HuH-7 (cell line): ENCODE measurements at regions not wholly inside any gene's neighbourhood (a gene's known extent, or its start where the extent isn't known, plus 50 kb on each side); places are given as distances from the start of the nearest gene placed in this dataset.

Source experiments
- DNase-seq: peaks from one replicate; pipeline ENCODE4 v3.0.0; 2011; ENCODE audit warnings: low spot score

GRCh38 chr4:58553679-58554078 is 1443.5 kb upstream of the IGFBP7 start:
- no peak for DNase-seq

- DNase-seq = no peak
Observed at GRCh38 chr4:58553031-58553430, 1442.8 kb upstream of the IGFBP7 start.

GRCh38 chr4:58551676-58552075 is 1441.5 kb upstream of the IGFBP7 start:
- no peak for DNase-seq

- no peak for DNase-seq
Observed at GRCh38 chr4:58543465-58543864, 1433.3 kb upstream of the IGFBP7 start.

- no peak for DNase-seq
Observed at GRCh38 chr4:58541926-58542325, 1431.7 kb upstream of the IGFBP7 start.

GRCh38 chr4:58522765-58523382 is 1412.7 kb upstream of the IGFBP7 start:
- no peak for DNase-seq

- no peak for DNase-seq
Observed at GRCh38 chr4:58515226-58515625, 1405.0 kb upstream of the IGFBP7 start.

- DNase-seq = no peak
Observed at GRCh38 chr4:58514299-58514698, 1404.1 kb upstream of the IGFBP7 start.

GRCh38 chr4:58510652-58511051 is 1400.5 kb upstream of the IGFBP7 start:
- no peak for DNase-seq

- no peak for DNase-seq
Observed at GRCh38 chr4:58507079-58507478, 1396.9 kb upstream of the IGFBP7 start.

GRCh38 chr4:58502839-58503238 is 1392.7 kb upstream of the IGFBP7 start:
- no peak for DNase-seq

- DNase-seq = no peak
Observed at GRCh38 chr4:58499182-58499581, 1389.0 kb upstream of the IGFBP7 start.

- DNase-seq = no peak
Observed at GRCh38 chr4:58491620-58492019, 1381.4 kb upstream of the IGFBP7 start.

- DNase-seq = no peak
Observed at GRCh38 chr4:58477950-58478349, 1367.8 kb upstream of the IGFBP7 start.

- DNase-seq = no peak
Observed at GRCh38 chr4:58477513-58477912, 1367.3 kb upstream of the IGFBP7 start.

- DNase-seq = no peak
Observed at GRCh38 chr4:58475097-58475496, 1364.9 kb upstream of the IGFBP7 start.

GRCh38 chr4:58465031-58465430 is 1354.8 kb upstream of the IGFBP7 start:
- DNase-seq = no peak

GRCh38 chr4:58456727-58457384 is 1346.7 kb upstream of the IGFBP7 start:
- no peak for DNase-seq

GRCh38 chr4:58453956-58454355 is 1343.8 kb upstream of the IGFBP7 start:
- no peak for DNase-seq

GRCh38 chr4:58451707-58452106 is 1341.5 kb upstream of the IGFBP7 start:
- no peak for DNase-seq

- DNase-seq = no peak
Observed at GRCh38 chr4:58435871-58436270, 1325.7 kb upstream of the IGFBP7 start.

GRCh38 chr4:58413849-58414248 is 1303.7 kb upstream of the IGFBP7 start:
- no peak for DNase-seq

- DNase-seq = no peak
Observed at GRCh38 chr4:58411904-58412303, 1301.7 kb upstream of the IGFBP7 start.

- DNase-seq = no peak
Observed at GRCh38 chr4:58406762-58407161, 1296.6 kb upstream of the IGFBP7 start.
